Spleen (tissue), 3 donors: ENCODE measurements at regions not wholly inside any gene's neighbourhood (a gene's known extent, or its start where the extent isn't known, plus 50 kb on each side); places are given as distances from the start of the nearest gene placed in this dataset.

Source experiments
- POLR2A ChIP-seq, 3 donors: fragments of 450-650 bp; IDR thresholded peaks; one replicate each; pipeline ENCODE4 v1.5.1; 2017; ENCODE audit warnings: antibody characterized with exemption in 3 of 3, mild to moderate bottlenecking in 1 of 3
- POLR2AphosphoS5 ChIP-seq, 3 donors: sonication (generic); formaldehyde crosslinking; IDR thresholded peaks; one replicate each; pipeline ENCODE4 v1.5.1; 2017; ENCODE audit warnings: antibody characterized with exemption in 3 of 3

DNA sequence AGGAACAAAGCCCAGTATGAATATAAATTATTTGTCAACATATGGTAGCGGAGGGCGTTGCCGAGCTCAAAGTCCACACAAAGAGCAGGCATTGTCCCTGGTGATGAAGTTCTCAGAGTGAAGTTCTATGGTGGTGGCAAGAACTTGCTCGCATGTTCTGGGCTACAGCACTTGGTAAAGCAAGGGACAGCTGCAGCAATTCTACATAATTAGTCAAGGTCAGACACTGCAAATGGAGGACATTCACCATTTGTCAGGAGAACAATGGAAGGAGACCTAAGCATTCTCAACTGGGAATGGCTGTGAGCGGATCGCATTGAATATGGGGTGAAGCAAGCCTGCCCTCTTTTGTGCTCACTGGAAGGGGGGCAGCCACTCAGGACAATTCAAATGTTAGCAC is 503.8 kb upstream of the ADAMTS16 start:
- TF ChIP-seq POLR2AphosphoS5 (IDR thresholded peaks at IDR 0.05): no peak
- TF ChIP-seq POLR2A (IDR thresholded peaks at IDR 0.05): no peak
